HCEC 1CT (cell line): ENCODE measurements at regions not wholly inside any gene's neighbourhood (a gene's known extent, or its start where the extent isn't known, plus 50 kb on each side); places are given as distances from the start of the nearest gene placed in this dataset.

ENCODE experiments used
- DNase-seq: peaks from one replicate; pipeline ENCODE4 v3.0.0-alpha.2; 2017

- peak; percentile 88 for DNase-seq
Measured at GRCh38 chr3:72487078-72487765, 361.0 kb downstream of the SHQ1 start.

GRCh38 chr3:72485641-72486040, 362.6 kb downstream of the SHQ1 start:
- no peak for DNase-seq

- DNase-seq, result no peak
Measured at GRCh38 chr3:72483554-72484104, 364.6 kb downstream of the SHQ1 start.

- DNase-seq, result peak; percentile 70
Measured at GRCh38 chr3:72482589-72483321, 365.5 kb downstream of the SHQ1 start.

- no peak for DNase-seq
Measured at GRCh38 chr3:72481542-72481941, 366.7 kb downstream of the SHQ1 start.

GRCh38 chr3:72480366-72480765, 367.9 kb downstream of the SHQ1 start:
- no peak for DNase-seq

GRCh38 chr3:72479651-72480215, 368.5 kb downstream of the SHQ1 start:
- DNase-seq, result no peak

GRCh38 chr3:72476139-72476483, 372.1 kb downstream of the SHQ1 start:
- DNase-seq, result no peak

- no peak for DNase-seq
Measured at GRCh38 chr3:72475258-72476138, 372.7 kb downstream of the SHQ1 start.

GRCh38 chr3:72474775-72475174, 373.5 kb downstream of the SHQ1 start:
- no peak for DNase-seq

GRCh38 chr3:72473156-72473555, 375.1 kb downstream of the SHQ1 start:
- DNase-seq, result no peak

- no peak for DNase-seq
Measured at GRCh38 chr3:72470904-72471417, 377.3 kb downstream of the SHQ1 start.

GRCh38 chr3:72465853-72466252, 382.4 kb downstream of the SHQ1 start:
- DNase-seq, result no peak

- DNase-seq, result no peak
Measured at GRCh38 chr3:72463083-72463482, 385.2 kb downstream of the SHQ1 start.

GRCh38 chr3:72462595-72463011, 385.6 kb downstream of the SHQ1 start:
- DNase-seq, result no peak

GRCh38 chr3:72461787-72462186, 386.5 kb downstream of the SHQ1 start:
- DNase-seq, result no peak

GRCh38 chr3:72460205-72461174, 387.8 kb downstream of the SHQ1 start:
- DNase-seq, result no peak

- no peak for DNase-seq
Measured at GRCh38 chr3:72459588-72459987, 388.7 kb downstream of the SHQ1 start.

- no peak for DNase-seq
Measured at GRCh38 chr3:72458375-72458774, 389.9 kb downstream of the SHQ1 start.

- no peak for DNase-seq
Measured at GRCh38 chr3:72454441-72454840, 393.8 kb downstream of the SHQ1 start.

- DNase-seq, result peak; percentile 73
Measured at GRCh38 chr3:72453706-72454105, 394.5 kb downstream of the SHQ1 start.

GRCh38 chr3:72452745-72453144, 395.5 kb downstream of the SHQ1 start:
- DNase-seq, result no peak
